KOPT-K1 (cell line): ENCODE measurements at regions not wholly inside any gene's neighbourhood (a gene's known extent, or its start where the extent isn't known, plus 50 kb on each side); places are given as distances from the start of the nearest gene placed in this dataset.

Source experiments
- H3K27ac ChIP-seq: fragments of 200-600 bp; sonication (generic); 2 replicates; pipeline ENCODE4 v1.5.1; 2016; ENCODE audit warnings: antibody characterized with exemption, mild to moderate bottlenecking, low read depth, low read length; ENCODE audit not compliant: poor library complexity, severe bottlenecking
- H3K36me3 ChIP-seq: fragments of 200-600 bp; sonication (generic); 2 replicates; pipeline ENCODE4 v1.5.1; 2017; ENCODE audit warnings: antibody characterized with exemption, mild to moderate bottlenecking, low read length, moderate library complexity; ENCODE audit not compliant: insufficient read depth
- H3K9me3 ChIP-seq: fragments of 200-600 bp; sonication (generic); 2 replicates; pipeline ENCODE4 v1.5.1; 2017; ENCODE audit warnings: antibody characterized with exemption, low read length, mild to moderate bottlenecking; ENCODE audit not compliant: insufficient read depth, poor library complexity, severe bottlenecking

GRCh38 chr10:128211953-128212727 lies 85.9 kb upstream of the MKI67 start:
- Histone ChIP-seq H3K36me3 (no peaks in the 10 kb centered on the region), H3K27ac (no peak overlapping the region), H3K9me3 (no peaks in the 10 kb centered on the region)

- H3K27ac ChIP-seq: no peak overlapping the region
- no peaks in the 10 kb centered on the region for H3K36me3 ChIP-seq
- no peaks in the 10 kb centered on the region for H3K9me3 ChIP-seq
Measured at GRCh38 chr10:128213156-128213555, 86.9 kb upstream of the MKI67 start.

GRCh38 chr10:128215733-128216132 lies 89.5 kb upstream of the MKI67 start:
- Histone ChIP-seq H3K36me3 (no peaks in the 10 kb centered on the region), H3K27ac (no peak overlapping the region), H3K9me3 (no peaks in the 10 kb centered on the region)

DNA sequence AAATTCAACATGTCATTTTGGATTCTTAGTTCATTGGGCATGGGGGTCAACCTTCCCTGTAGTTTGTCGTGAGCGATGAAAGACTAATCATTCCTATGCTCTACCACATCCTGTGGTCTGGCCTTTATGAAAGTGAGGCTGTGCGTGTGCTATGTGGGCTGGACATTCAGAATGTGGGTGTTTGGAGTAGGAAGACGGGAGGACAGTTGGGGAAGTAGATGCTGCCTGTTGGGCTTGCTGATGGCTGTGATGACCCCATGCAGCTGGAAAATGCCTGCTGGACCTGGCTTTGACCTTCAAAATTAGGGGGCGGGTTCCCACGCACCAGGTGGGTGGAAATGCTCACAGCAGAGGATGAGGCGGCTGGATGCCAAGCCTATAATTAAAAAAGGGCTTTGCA lies 90.9 kb upstream of the MKI67 start:
- H3K9me3 ChIP-seq: no peaks in the 10 kb centered on the region
- H3K36me3 ChIP-seq: no peaks in the 10 kb centered on the region
- no peak overlapping the region for H3K27ac ChIP-seq

DNA sequence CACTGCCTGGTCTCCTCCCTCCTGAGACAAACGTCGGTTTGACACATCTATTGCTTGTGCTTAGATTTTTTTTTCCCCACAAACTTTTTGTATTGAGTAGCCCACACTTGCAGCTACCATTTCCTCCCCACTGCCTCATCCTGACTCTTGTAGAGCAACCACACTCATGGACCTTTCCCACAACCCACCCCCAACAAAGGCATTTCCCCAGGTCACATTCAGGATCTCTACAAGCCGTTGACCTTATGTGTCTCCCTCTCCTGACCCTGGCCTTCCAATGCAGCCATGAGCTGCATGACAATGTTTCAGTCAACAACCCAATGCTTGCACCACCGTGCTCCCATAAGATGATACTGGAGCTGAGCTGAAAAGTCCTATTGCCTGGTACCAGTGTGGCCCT lies 91.9 kb upstream of the MKI67 start:
- Histone ChIP-seq H3K36me3 (no peaks in the 10 kb centered on the region), H3K27ac (no peak overlapping the region), H3K9me3 (no peaks in the 10 kb centered on the region)

GRCh38 chr10:128219295-128219694 lies 93.1 kb upstream of the MKI67 start:
- Histone ChIP-seq H3K36me3 (no peaks in the 10 kb centered on the region), H3K9me3 (no peaks in the 10 kb centered on the region), H3K27ac (no peak overlapping the region)

- Histone ChIP-seq H3K27ac (no peak overlapping the region), H3K9me3 (no peaks in the 10 kb centered on the region), H3K36me3 (no peaks in the 10 kb centered on the region)
Measured at GRCh38 chr10:128220021-128220420, 93.8 kb upstream of the MKI67 start.

DNA sequence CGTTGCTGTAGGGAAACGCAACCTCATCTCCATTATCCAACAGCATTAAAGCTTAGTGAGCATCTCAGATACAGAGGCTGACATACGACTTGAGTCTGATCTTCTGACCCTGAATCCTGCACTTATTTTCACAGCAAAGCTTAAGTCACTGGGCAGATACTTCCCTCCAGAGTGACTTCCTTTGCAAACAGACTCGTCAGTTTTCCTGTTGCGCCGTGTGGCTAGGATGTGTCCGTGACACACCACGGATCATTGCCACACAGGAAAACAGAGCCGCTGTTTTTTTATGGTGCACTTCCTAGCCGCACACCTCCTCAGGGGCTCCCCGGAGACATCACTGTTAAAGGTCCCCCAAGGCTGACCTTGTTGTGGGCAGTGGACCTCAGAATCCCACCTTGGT lies 94.9 kb upstream of the MKI67 start:
- no peak overlapping the region for H3K27ac ChIP-seq
- H3K9me3 ChIP-seq: no peaks in the 10 kb centered on the region
- H3K36me3 ChIP-seq: no peaks in the 10 kb centered on the region

DNA sequence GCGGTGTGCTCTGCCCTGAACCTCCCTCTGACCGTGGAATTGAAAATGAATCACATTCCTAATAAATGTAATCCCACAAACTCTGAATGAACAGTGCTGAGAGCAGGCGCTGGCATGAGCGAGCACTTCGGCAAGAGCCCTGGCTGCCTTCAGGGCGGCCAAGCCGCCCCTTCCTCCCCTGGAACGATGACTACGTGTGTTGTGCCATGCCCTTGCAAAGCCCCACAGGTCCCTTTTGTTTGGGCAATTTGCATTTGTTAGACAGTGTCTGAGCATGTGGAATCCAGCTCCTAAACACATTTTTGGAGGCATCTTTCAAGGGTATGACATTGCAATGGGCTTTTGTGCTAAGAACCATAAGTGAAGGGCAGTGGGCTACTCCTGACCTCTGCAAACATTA lies 95.6 kb upstream of the MKI67 start:
- Histone ChIP-seq H3K9me3 (no peaks in the 10 kb centered on the region), H3K27ac (no peak overlapping the region)

DNA sequence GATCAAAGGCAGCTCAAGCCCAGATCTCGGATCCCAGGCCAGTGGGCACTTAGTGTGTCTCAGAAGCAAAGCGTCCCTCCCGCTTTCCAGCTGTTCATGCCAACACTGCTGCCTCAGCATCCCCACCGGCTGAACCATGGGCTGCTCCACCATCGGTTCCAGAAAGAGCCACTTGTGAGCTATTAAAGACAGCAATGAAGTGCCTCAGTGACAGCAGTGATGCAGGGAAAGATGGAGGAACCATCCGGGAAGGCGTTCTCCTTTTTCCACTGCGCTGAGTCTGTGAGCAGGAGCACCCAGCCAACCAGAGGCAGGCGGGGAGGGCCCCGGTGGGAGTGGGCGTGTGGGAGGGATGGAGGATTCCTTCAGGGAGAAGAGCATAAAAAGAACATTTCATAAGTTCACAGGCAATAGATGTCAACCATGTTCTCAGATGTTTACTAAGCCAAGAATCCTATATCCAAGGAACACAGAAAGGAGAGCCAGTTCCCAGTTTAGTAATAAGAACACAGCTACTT lies 96.2 kb upstream of the MKI67 start:
- Histone ChIP-seq H3K9me3 (no peaks in the 10 kb centered on the region), H3K36me3 (no peaks in the 10 kb centered on the region), H3K27ac (no peak overlapping the region)

More for the DNA sequence above, 95.6 kb upstream of the MKI67 start:
- H3K36me3 ChIP-seq: no peaks in the 10 kb centered on the region

GRCh38 chr10:128230401-128230800 lies 104.2 kb upstream of the MKI67 start:
- peaks cover 7% of the 10 kb centered on the region for H3K9me3 ChIP-seq
- no peak overlapping the region for H3K27ac ChIP-seq
- no peaks in the 10 kb centered on the region for H3K36me3 ChIP-seq

DNA sequence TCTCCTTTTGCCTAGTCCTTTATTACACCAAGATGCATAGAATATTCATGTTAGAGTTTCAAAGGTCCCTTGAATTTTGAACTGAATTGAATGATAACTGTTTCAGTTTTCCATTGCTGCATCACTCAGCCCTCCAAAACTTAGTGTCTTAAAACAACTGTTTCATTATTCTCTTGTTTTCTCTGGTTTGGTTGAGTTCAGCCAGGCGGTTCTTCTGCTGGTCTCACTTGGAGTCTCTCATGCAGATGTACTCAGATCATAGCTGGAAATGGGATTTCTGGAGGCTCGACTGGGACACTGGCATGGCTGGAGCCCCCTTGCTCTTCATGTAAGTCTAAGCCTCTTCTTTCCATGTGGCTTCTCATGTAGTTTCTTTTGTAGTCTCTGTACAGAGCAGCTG lies 107.2 kb upstream of the MKI67 start:
- Histone ChIP-seq H3K9me3 (peaks cover 7% of the 10 kb centered on the region), H3K27ac (no peak overlapping the region), H3K36me3 (no peaks in the 10 kb centered on the region)

GRCh38 chr10:128237710-128238109 lies 111.5 kb upstream of the MKI67 start:
- no peak overlapping the region for H3K27ac ChIP-seq
- H3K36me3 ChIP-seq: no peaks in the 10 kb centered on the region
- peaks cover 7% of the 10 kb centered on the region for H3K9me3 ChIP-seq

DNA sequence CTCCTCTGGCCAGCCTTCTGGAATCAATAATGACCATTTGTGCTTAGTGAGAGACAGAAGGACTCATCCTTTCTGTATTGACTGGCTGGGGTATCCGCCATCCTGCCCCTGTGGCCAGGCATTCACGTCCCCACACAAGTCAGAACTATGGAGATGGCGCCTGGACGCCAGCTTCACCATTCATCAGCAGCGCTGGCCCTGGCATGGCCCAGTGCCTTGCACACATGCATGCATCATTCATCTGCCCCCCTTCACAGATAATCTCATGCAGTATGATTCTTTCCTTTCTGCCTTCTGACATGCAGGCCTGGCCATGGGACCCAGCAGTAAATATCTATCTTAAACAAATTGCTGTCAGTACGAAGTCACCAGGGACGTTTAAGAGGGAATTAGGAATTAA lies 114.8 kb upstream of the MKI67 start:
- Histone ChIP-seq H3K9me3 (no peaks in the 10 kb centered on the region), H3K27ac (no peak overlapping the region), H3K36me3 (no peaks in the 10 kb centered on the region)

DNA sequence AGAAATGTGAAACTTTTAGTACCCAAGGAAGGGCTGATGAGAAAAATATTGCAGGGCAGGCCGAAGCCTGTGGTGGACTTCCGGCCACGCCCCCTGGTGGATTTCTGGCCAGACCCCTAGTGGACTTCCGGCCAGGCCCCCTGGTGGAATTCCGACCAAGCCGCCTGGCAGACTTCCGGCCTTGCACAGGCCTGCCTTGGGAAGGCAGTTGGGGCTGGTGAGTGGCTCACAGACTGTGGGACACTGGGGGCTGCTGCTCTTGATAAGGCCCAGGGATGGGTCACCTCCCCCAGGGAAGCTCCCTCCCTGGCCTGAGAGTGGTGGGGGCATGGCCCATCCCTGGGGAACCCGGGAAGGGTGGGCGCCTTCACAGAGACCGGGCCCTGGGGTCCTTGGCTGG lies 116.4 kb upstream of the MKI67 start:
- Histone ChIP-seq H3K27ac (no peak overlapping the region), H3K36me3 (no peaks in the 10 kb centered on the region)

GRCh38 chr10:128245026-128245425 lies 118.8 kb upstream of the MKI67 start:
- Histone ChIP-seq H3K27ac (no peak overlapping the region), H3K9me3 (no peaks in the 10 kb centered on the region), H3K36me3 (no peaks in the 10 kb centered on the region)

More for the DNA sequence above, 116.4 kb upstream of the MKI67 start:
- no peaks in the 10 kb centered on the region for H3K9me3 ChIP-seq
